AG10803 (cell line): ENCODE measurements at regions not wholly inside any gene's neighbourhood (a gene's known extent, or its start where the extent isn't known, plus 50 kb on each side); places are given as distances from the start of the nearest gene placed in this dataset.
"Not testable (repeated sequence)": the region's sequence is repeated elsewhere in the genome, so short reads cannot be mapped to it uniquely, and the experiment has no call there.

Experiments used
- DNase-seq: peaks from one replicate; pipeline ENCODE4 v3.0.0; 2010; ENCODE audit warnings: low read depth
- H3K4me3 ChIP-seq: 2 replicates; pipeline ENCODE4 v1.5.1; 2011; ENCODE audit warnings: mild to moderate bottlenecking, low read length, control low read depth
- TF ChIP-seq, protein P1 (sequence below): conservative IDR thresholded peaks from 2 replicates; pipeline ENCODE4 v1.5.1; 2011; ENCODE audit warnings: mild to moderate bottlenecking, low read length, control low read depth, inconsistent platforms

DNA sequence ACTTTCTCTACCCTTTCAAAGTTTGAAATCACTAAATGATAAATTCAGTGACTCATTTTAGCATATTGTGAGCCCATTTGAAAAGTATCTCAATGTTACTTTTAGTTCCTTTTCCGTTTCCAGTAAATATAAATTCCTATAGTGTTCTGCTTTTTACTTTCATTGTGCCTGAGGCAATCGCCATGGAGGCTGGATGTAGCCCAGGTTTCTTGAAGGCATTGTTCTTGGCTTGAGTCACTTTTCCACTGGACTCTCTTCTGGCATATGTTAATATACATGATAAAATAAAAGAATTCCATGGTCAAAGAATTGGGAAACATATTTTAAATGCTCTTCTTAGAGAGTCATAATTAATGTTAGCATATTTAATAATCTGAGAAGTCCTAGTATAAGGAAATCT is 327.0 kb downstream of the IZUMO3 start:
- H3K4me3 ChIP-seq, result no peak overlapping the region
- no peak for DNase-seq

GRCh38 chr9:24210641-24211040 is 335.1 kb downstream of the IZUMO3 start:
- DNase-seq, result no peak
- TF ChIP-seq, protein P1, sequence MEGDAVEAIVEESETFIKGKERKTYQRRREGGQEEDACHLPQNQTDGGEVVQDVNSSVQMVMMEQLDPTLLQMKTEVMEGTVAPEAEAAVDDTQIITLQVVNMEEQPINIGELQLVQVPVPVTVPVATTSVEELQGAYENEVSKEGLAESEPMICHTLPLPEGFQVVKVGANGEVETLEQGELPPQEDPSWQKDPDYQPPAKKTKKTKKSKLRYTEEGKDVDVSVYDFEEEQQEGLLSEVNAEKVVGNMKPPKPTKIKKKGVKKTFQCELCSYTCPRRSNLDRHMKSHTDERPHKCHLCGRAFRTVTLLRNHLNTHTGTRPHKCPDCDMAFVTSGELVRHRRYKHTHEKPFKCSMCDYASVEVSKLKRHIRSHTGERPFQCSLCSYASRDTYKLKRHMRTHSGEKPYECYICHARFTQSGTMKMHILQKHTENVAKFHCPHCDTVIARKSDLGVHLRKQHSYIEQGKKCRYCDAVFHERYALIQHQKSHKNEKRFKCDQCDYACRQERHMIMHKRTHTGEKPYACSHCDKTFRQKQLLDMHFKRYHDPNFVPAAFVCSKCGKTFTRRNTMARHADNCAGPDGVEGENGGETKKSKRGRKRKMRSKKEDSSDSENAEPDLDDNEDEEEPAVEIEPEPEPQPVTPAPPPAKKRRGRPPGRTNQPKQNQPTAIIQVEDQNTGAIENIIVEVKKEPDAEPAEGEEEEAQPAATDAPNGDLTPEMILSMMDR, result no peak
- no peak overlapping the region for H3K4me3 ChIP-seq

More for the DNA sequence above, 327.0 kb downstream of the IZUMO3 start:
- TF ChIP-seq, protein P1, result no peak

DNA sequence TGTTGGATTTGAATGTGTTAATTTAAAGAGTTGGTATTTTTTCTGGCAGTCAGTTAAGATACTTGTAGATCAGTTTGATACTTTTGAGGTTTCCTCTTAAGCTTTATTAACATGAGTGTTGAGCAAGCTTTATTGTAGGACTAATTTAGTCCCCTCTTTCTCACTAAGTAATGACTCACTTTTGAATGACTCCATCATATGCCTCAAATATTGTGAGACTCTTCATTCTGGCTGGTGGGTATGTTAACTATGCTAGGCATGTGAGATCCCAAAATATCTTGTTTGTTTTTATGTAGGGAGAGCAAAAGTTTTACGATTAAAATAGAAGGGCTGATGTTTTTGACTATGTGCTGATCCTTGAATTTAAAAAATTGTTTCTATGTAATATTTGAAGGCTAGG is 355.7 kb downstream of the IZUMO3 start:
- no peak for DNase-seq
- H3K4me3 ChIP-seq, result no peak overlapping the region
- TF ChIP-seq, protein P1, result no peak

GRCh38 chr9:24180572-24180971 is 354.5 kb upstream of the ELAVL2 start:
- not testable (repeated sequence) for H3K4me3 ChIP-seq, DNase-seq

- no peak overlapping the region for H3K4me3 ChIP-seq
- DNase-seq, result no peak
- TF ChIP-seq, protein P1, result no peak
Observed at GRCh38 chr9:24144796-24145195, 318.8 kb upstream of the ELAVL2 start.

DNA sequence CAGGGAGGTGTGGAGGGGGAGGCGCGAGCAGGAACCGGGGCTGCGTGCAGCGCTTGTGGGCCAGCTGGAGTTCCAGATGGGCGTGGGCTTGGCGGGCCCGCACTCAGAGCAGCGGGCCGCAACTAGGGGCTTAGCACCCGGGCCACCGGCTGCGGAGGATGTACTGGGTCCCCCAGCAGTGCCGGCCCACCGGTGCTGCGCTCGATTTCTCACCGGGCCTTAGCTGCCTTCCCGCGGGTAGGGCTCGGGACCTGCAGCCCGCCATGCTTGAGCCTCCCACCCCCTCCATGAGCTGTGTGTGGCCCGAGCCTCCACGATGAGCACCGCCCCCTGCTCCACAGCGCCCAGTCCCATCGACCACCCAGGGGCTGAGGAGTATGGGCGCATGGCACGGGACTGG is 309.0 kb upstream of the ELAVL2 start:
- not testable (repeated sequence) for H3K4me3 ChIP-seq, DNase-seq

DNA sequence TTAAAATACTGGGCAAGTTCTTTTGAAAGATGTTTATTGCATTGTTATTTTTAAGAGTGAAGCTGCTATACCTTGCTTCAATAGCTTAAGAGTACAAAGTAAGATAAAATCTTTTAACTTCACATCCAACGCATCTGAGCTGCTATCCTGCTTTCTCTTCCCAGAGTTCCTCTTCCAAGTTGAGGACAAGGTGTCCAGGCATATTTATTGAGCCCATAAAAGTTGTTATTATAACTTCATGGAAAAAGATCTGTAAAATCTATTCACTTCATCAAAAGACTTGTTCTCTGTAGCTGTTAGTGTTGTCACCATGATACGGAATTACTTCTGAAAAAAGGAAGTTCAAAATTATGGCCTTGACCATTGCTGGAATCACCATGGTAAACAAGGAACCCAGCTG is 306.2 kb upstream of the ELAVL2 start:
- no peak overlapping the region for H3K4me3 ChIP-seq
- TF ChIP-seq, protein P1, result no peak
- DNase-seq, result no peak

DNA sequence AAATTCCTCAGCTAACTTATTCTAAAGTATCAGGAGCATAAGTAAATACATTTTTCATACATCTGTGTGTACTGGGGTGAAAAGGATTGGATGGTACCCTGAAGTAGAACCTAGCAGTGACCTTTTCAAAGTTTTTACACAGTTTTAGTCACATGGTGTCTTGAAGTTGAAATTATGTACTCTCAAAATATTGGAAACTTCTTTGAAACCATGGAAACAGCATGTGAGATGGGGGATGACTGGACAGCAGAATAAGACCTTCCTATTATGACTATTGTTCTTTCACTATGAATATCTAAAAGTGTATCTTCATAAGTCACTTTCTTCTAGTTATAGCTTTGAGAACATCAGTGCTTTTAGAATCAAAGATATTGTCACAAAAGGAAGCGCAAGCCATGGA is 301.5 kb upstream of the ELAVL2 start:
- DNase-seq, result no peak
- TF ChIP-seq, protein P1, result no peak
- H3K4me3 ChIP-seq, result no peak overlapping the region
